ENCODE measurements at regions not wholly inside any gene's neighbourhood (a gene's known extent, or its start where the extent isn't known, plus 50 kb on each side); places are given as distances from the start of the nearest gene placed in this dataset.

DNA sequence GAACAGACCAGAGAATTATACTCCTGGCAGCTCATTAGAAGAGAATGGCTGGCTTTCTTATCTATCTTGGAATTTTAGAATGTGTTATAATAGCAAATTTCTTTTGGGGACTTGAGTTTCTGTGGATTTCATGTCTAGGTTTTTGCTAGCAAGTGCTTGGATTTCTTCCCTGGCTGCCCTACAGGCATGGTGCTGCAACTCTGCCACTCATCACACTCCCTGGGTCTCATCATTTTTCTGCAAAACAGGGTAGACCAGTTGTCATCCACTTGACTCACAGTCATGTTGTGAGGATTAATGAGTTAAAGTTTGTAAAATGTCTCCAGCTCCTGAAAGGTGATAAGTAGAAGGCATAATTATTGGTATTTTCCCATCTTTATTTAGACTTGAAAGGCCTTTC lies 60.7 kb upstream of the LCORL start:
- H3K4me3 ChIP-seq (ENCODE audit: low read depth, low read length): no peak overlapping the region
- TF ChIP-seq, protein P1, sequence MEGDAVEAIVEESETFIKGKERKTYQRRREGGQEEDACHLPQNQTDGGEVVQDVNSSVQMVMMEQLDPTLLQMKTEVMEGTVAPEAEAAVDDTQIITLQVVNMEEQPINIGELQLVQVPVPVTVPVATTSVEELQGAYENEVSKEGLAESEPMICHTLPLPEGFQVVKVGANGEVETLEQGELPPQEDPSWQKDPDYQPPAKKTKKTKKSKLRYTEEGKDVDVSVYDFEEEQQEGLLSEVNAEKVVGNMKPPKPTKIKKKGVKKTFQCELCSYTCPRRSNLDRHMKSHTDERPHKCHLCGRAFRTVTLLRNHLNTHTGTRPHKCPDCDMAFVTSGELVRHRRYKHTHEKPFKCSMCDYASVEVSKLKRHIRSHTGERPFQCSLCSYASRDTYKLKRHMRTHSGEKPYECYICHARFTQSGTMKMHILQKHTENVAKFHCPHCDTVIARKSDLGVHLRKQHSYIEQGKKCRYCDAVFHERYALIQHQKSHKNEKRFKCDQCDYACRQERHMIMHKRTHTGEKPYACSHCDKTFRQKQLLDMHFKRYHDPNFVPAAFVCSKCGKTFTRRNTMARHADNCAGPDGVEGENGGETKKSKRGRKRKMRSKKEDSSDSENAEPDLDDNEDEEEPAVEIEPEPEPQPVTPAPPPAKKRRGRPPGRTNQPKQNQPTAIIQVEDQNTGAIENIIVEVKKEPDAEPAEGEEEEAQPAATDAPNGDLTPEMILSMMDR (conservative IDR thresholded peaks at IDR 0.05; ENCODE audit: low read depth, low read length): no peak
- no peak for DNase-seq (ENCODE audit: low read depth)

DNA sequence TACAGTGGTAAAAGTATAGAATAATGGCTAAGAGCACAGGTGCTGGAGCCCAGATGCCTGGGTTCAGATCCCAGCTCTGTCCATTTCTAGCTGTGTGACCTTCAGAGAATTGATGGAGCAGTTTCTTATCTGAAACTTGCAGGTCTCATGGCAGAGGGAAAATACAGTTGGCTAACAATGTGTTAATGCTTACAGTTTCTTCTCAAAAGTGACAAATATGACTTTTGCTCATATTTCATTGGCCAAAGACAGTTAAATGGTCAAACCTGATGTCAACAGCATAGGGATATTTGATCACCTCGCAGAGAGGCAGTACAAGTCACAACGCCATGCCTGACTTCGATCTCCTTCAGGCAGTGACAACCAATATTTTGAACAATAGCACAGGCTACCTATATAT lies 60.2 kb upstream of the LCORL start:
- TF ChIP-seq, protein P1 (conservative IDR thresholded peaks at IDR 0.05; ENCODE audit: low read depth, low read length): no peak
- H3K4me3 ChIP-seq (ENCODE audit: low read depth, low read length): no peak overlapping the region
- DNase-seq (ENCODE audit: low read depth): no peak

DNA sequence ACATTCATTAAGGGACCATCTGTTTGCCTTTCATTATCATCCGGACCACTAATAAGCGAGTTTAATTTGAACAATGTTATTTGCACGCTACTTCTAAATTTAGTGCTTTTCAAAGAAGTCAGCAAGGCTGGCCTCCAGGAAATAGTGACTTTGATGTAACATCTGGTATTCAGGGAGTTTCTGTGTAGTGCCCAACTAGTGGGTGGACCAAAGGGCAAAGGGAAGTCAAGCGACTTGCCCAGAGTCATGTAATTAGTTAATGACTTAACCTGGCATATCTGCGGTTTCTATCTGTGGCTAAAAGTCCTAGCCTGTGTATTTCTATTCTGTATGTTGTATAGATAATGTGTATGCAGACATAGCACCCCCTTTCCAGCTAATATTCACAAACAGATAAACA lies 56.3 kb upstream of the LCORL start:
- DNase-seq (ENCODE audit: low read depth): peak; percentile 3
- TF ChIP-seq, protein P1 (conservative IDR thresholded peaks at IDR 0.05; ENCODE audit: low read depth, low read length): no peak
- no peak overlapping the region for H3K4me3 ChIP-seq (ENCODE audit: low read depth, low read length)

DNA sequence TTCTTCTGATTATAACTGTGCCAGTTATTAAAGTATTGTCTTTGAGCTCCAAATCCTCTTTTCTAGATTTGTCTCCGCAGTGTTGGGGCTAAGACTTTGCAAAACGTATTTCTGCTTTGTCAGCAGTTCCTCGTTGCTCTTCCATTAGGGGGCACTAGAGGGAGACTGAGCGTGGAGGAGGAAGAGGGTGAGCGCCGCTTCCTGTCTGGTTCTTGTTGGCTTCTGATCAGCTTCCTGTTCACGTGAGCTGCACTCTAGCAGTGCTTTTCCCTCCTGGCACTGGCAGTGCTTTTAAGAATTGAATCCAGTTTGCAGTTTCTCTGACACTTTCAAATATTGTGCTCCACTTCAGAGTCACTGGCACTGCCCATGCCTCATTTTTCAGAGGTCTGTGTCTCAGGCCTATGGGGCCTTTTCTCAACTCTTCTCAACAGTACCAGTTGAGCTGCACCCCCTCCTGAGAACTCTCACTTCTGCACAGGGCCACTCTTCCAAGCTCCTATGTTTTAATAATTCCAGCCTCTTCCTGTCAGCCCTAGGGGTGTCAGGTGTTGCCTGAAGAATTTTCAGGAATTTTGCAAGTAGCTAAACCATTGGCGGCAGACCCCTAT lies 54.4 kb upstream of the LCORL start:
- H3K4me3 ChIP-seq (ENCODE audit: low read depth, low read length): no peak overlapping the region
- DNase-seq (ENCODE audit: low read depth): no peak
- TF ChIP-seq, protein P1 (conservative IDR thresholded peaks at IDR 0.05; ENCODE audit: low read depth, low read length): peak; percentile 39

- DNase-seq (ENCODE audit: low read depth): no peak
- no peak overlapping the region for H3K4me3 ChIP-seq (ENCODE audit: low read depth, low read length)
- TF ChIP-seq, protein P1 (conservative IDR thresholded peaks at IDR 0.05; ENCODE audit: low read depth, low read length): no peak
These were observed 50.3 kb upstream of the LCORL start for GRCh38 chr4:18071894-18072293.
